ENCODE measurements at regions not wholly inside any gene's neighbourhood (a gene's known extent, or its start where the extent isn't known, plus 50 kb on each side); places are given as distances from the start of the nearest gene placed in this dataset.

DNA sequence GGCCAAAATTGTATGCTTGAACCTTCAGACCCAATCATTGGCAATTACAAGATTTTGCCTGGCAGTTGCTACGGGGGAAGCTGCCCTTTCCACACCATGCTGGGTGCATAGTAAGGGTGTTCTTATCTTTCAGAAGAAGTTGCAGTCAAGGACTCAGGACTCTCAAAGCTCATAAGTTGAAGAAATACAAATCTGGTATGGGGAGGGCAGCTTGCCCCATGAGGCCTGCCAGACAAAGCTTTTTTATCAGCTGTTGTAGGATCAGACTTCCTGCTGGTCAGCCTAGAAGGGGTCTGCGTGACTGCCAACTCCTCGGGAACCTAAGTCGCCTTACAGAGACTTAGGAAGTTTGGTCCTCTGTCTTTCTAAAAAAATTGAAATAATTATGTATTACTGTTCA lies 174.9 kb upstream of the TECRL start:
- TF ChIP-seq, protein P1, sequence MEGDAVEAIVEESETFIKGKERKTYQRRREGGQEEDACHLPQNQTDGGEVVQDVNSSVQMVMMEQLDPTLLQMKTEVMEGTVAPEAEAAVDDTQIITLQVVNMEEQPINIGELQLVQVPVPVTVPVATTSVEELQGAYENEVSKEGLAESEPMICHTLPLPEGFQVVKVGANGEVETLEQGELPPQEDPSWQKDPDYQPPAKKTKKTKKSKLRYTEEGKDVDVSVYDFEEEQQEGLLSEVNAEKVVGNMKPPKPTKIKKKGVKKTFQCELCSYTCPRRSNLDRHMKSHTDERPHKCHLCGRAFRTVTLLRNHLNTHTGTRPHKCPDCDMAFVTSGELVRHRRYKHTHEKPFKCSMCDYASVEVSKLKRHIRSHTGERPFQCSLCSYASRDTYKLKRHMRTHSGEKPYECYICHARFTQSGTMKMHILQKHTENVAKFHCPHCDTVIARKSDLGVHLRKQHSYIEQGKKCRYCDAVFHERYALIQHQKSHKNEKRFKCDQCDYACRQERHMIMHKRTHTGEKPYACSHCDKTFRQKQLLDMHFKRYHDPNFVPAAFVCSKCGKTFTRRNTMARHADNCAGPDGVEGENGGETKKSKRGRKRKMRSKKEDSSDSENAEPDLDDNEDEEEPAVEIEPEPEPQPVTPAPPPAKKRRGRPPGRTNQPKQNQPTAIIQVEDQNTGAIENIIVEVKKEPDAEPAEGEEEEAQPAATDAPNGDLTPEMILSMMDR (IDR thresholded peaks at IDR 0.05): no peak
- no peak for TF ChIP-seq POLR2A (IDR thresholded peaks at IDR 0.05)

Data from right lobe of liver (tissue), 4 donors.